Parathyroid adenoma (tissue), 2 donors: ENCODE measurements at regions not wholly inside any gene's neighbourhood (a gene's known extent, or its start where the extent isn't known, plus 50 kb on each side); places are given as distances from the start of the nearest gene placed in this dataset.

Source experiments
- H2AFZ ChIP-seq: fragments of 300-600 bp; sonication (generic); one replicate; pipeline ENCODE4 v1.7.0; 2017; ENCODE audit warnings: antibody characterized with exemption, mild to moderate bottlenecking
- H3K27ac ChIP-seq: fragments of 300-600 bp; sonication (generic); one replicate; pipeline ENCODE4 v1.7.0; 2017
- H3K27me3 ChIP-seq: fragments of 300-600 bp; sonication (generic); one replicate; pipeline ENCODE4 v1.7.0; 2017; ENCODE audit warnings: low read length; ENCODE audit not compliant: control insufficient read depth, insufficient read depth
- H3K36me3 ChIP-seq: fragments of 300-600 bp; sonication (generic); one replicate; pipeline ENCODE4 v1.7.0; 2017; ENCODE audit warnings: low read length; ENCODE audit not compliant: control insufficient read depth, insufficient read depth
- H3K4me1 ChIP-seq: fragments of 300-600 bp; sonication (generic); one replicate; pipeline ENCODE4 v1.7.0; 2017; ENCODE audit warnings: control low read depth
- H3K4me2 ChIP-seq: fragments of 300-600 bp; sonication (generic); one replicate; pipeline ENCODE4 v1.7.0; 2017; ENCODE audit warnings: low read length
- H3K4me3 ChIP-seq: fragments of 300-600 bp; sonication (generic); one replicate; pipeline ENCODE4 v1.7.0; 2017; ENCODE audit warnings: low read depth, low read length
- H3K79me2 ChIP-seq: fragments of 300-600 bp; sonication (generic); one replicate; pipeline ENCODE4 v1.7.0; 2017; ENCODE audit warnings: control low read depth
- H3K9ac ChIP-seq: fragments of 300-600 bp; sonication (generic); one replicate; pipeline ENCODE4 v1.7.0; 2017; ENCODE audit warnings: mild to moderate bottlenecking
- H3K9me3 ChIP-seq: fragments of 300-600 bp; sonication (generic); one replicate; pipeline ENCODE4 v1.7.0; 2017; ENCODE audit warnings: low read length; ENCODE audit not compliant: control insufficient read depth
- TF ChIP-seq, protein P1 (sequence below): fragments of 300-600 bp; sonication (generic); IDR thresholded peaks from one replicate; pipeline ENCODE4 v1.7.0; 2017; ENCODE audit warnings: antibody characterized with exemption, mild to moderate bottlenecking
- donor health status: primary hyperparathyroidism.

DNA sequence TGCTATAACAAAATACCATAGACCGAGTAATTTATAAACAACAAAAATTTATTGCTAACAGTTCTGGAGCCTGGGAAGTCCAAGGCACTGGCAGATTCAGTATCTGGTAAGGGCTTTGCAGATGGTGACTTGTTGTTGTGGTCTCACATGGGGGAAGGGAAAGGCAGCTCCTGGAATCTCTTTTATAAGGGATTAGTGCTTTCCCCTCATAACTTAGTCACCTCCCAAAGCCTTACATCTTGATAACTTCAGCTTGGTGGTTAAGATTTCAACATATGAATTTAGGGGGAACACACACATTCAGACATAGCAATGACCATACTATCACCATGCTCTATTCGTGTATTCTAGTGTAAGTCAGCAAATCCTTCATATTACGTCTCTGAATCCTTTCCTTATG lies 447.6 kb upstream of the TCF4 start:
- TF ChIP-seq, protein P1, sequence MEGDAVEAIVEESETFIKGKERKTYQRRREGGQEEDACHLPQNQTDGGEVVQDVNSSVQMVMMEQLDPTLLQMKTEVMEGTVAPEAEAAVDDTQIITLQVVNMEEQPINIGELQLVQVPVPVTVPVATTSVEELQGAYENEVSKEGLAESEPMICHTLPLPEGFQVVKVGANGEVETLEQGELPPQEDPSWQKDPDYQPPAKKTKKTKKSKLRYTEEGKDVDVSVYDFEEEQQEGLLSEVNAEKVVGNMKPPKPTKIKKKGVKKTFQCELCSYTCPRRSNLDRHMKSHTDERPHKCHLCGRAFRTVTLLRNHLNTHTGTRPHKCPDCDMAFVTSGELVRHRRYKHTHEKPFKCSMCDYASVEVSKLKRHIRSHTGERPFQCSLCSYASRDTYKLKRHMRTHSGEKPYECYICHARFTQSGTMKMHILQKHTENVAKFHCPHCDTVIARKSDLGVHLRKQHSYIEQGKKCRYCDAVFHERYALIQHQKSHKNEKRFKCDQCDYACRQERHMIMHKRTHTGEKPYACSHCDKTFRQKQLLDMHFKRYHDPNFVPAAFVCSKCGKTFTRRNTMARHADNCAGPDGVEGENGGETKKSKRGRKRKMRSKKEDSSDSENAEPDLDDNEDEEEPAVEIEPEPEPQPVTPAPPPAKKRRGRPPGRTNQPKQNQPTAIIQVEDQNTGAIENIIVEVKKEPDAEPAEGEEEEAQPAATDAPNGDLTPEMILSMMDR: no peak
- Histone ChIP-seq H3K36me3 (no peaks in the 10 kb centered on the region), H2AFZ (no peak overlapping the region), H3K4me3 (no peak overlapping the region), H3K9me3 (no peaks in the 10 kb centered on the region), H3K27ac (no peak overlapping the region), H3K9ac (no peak overlapping the region), H3K4me2 (no peak overlapping the region), H3K4me1 (no peaks in the 10 kb centered on the region), H3K27me3 (no peaks in the 10 kb centered on the region), H3K79me2 (no peaks in the 10 kb centered on the region)

DNA sequence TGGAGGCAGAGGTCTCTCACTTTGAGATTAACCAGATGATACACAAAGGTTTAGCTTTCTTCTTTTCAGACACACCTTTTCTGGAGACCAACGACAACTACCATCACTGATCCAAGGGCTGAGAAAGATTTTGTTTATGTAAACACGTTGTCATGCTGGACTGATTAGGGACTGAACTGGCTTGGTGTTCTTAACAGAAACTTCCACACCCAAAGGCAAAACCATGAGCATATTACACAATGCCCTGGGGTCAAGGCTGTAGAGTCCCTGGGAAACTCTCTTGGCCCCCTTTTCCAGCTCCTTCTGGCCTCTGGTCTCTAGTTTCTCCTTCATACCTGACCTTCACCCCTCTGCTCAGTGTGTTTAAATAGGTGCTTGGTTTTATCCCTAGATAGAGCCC lies 447.0 kb upstream of the TCF4 start:
- TF ChIP-seq, protein P1: no peak
- no peak overlapping the region for H3K4me2 ChIP-seq

DNA sequence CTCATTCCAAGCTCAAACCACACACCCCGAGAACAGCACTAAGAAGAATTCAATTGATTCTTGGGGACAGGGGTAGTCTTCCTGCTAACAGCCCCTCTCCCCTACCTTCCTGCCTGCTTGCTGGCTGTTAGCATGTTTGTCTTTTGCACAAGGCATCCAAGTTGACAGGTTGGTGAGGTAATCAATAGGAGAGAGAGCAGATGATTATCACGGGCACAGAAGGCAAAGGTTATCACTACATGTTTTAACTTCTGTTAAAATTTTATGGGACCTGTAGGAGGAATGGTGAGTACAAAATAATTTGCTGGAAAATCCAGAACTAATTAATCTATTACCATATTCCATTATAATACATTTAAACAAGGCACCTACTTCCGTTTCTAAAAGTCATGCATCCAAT lies 442.1 kb upstream of the TCF4 start:
- TF ChIP-seq, protein P1: no peak
- no peak overlapping the region for H3K4me3 ChIP-seq
- no peaks in the 10 kb centered on the region for H3K27me3 ChIP-seq
- no peak overlapping the region for H3K9ac ChIP-seq
- no peaks in the 10 kb centered on the region for H3K36me3 ChIP-seq
- H3K9me3 ChIP-seq: no peaks in the 10 kb centered on the region
- no peaks in the 10 kb centered on the region for H3K79me2 ChIP-seq
- H3K27ac ChIP-seq: no peak overlapping the region
- H3K4me1 ChIP-seq: no peaks in the 10 kb centered on the region
- H2AFZ ChIP-seq: no peak overlapping the region
- no peak overlapping the region for H3K4me2 ChIP-seq

More for the DNA sequence above, 447.0 kb upstream of the TCF4 start:
- Histone ChIP-seq H3K9me3 (no peaks in the 10 kb centered on the region), H3K36me3 (no peaks in the 10 kb centered on the region), H3K4me3 (no peak overlapping the region), H2AFZ (no peak overlapping the region), H3K27ac (no peak overlapping the region), H3K79me2 (no peaks in the 10 kb centered on the region), H3K27me3 (no peaks in the 10 kb centered on the region), H3K4me1 (no peaks in the 10 kb centered on the region), H3K9ac (no peak overlapping the region)

DNA sequence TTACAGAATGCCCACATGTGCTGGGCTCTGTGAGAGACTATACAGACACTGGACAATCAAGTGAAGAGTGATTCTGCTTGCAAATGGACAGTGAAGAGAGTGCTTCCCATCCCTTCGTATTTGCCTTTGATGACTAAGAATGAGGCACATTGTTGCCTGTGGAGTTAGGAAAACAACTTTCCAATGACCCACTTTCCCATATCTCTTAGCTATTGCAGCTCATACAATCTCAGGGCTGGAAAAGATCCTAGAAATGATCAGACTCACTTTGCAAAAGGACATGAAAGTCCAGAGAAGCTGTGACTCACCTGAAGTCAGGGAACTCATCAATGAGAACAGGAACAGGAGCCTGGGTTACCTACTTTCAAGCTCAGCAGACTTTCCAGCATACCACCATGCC lies 440.5 kb upstream of the TCF4 start:
- H3K27me3 ChIP-seq: no peaks in the 10 kb centered on the region
- H3K79me2 ChIP-seq: no peaks in the 10 kb centered on the region
- no peak overlapping the region for H3K4me2 ChIP-seq
- no peaks in the 10 kb centered on the region for H3K36me3 ChIP-seq
- H3K9ac ChIP-seq: no peak overlapping the region
- H3K4me3 ChIP-seq: no peak overlapping the region
- H2AFZ ChIP-seq: no peak overlapping the region
- TF ChIP-seq, protein P1: no peak
- H3K4me1 ChIP-seq: no peaks in the 10 kb centered on the region
- no peaks in the 10 kb centered on the region for H3K9me3 ChIP-seq
- no peak overlapping the region for H3K27ac ChIP-seq

DNA sequence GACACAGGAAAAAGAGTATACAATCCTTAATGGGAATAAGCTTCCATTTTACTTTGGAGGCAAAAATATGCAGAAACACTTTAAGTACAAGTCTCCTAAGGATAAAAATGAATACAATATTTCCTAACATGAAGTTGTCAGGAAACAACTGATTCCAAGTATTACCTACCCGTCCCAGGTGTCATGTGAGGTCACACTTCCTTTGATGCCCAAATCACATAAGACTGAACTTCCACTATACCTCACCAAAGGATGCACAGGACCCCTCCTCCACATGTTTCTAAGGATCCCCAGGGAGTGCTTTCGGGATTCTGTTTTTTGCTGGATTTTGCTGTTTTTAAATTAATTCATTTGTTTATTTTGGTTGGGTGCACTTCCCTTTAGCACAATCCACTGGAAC lies 438.5 kb upstream of the TCF4 start:
- no peaks in the 10 kb centered on the region for H3K4me1 ChIP-seq
- H3K36me3 ChIP-seq: no peaks in the 10 kb centered on the region
- no peak overlapping the region for H3K9ac ChIP-seq
- TF ChIP-seq, protein P1: no peak
- H3K27me3 ChIP-seq: no peaks in the 10 kb centered on the region
- H3K4me2 ChIP-seq: no peak overlapping the region
- H3K27ac ChIP-seq: no peak overlapping the region
- no peak overlapping the region for H3K4me3 ChIP-seq
- H3K9me3 ChIP-seq: no peaks in the 10 kb centered on the region
- no peaks in the 10 kb centered on the region for H3K79me2 ChIP-seq
- no peak overlapping the region for H2AFZ ChIP-seq
